Panc1 (cell line): ENCODE measurements at regions not wholly inside any gene's neighbourhood (a gene's known extent, or its start where the extent isn't known, plus 50 kb on each side); places are given as distances from the start of the nearest gene placed in this dataset.

Experiments used
- ATAC-seq: fragments of 200-7000 bp; cut with Tn5 transposase; 2 replicates; pipeline ENCODE4 v1.9.1; 2020; ENCODE audit warnings: mild to moderate bottlenecking, moderate library complexity
- BruUV-seq: library from RNA; stranded (reverse); fragments of 400-500 nt; replicated peaks from 2 replicates; lab custom pipeline; 2021; lab: Mats Ljungman, UMichigan
- CTCF ChIA-PET: fragments of 300-600 bp; sonication (Branson Sonifier 250); formaldehyde crosslinking; loops from one replicate; lab custom pipeline; 2022; ENCODE audit warnings: antibody characterized with exemption; lab: Charles Lee
- POLR2A ChIA-PET: fragments of 300-600 bp; sonication (Branson Sonifier 250); formaldehyde crosslinking; loops from one replicate; lab custom pipeline; 2022; ENCODE audit warnings: antibody characterized with exemption; lab: Charles Lee
- DNase-seq: peaks from one replicate; pipeline ENCODE4 v3.0.0-alpha.2; 2010; ENCODE audit warnings: low read depth, low spot score
- H3K27ac ChIP-seq: 2 replicates; pipeline ENCODE4 v1.5.1; 2011; ENCODE audit warnings: mild to moderate bottlenecking, low read length, inconsistent platforms
- H3K27me3 ChIP-seq: fragments of 200-500 bp; sonication (Bioruptor generic); 2 replicates; pipeline ENCODE4 v1.6.0; 2014; ENCODE audit warnings: low read length, inconsistent platforms; ENCODE audit not compliant: control insufficient read depth, insufficient read depth
- H3K36me3 ChIP-seq: fragments of 200-500 bp; sonication (Bioruptor generic); 2 replicates; pipeline ENCODE4 v1.5.1; 2014; ENCODE audit warnings: inconsistent platforms, mild to moderate bottlenecking, low read length, moderate library complexity; ENCODE audit not compliant: control insufficient read depth, insufficient read depth
- H3K4me1 ChIP-seq: 2 replicates; pipeline ENCODE4 v1.5.1; 2011; ENCODE audit warnings: inconsistent platforms, mild to moderate bottlenecking, low read length, moderate library complexity; ENCODE audit not compliant: control insufficient read depth, insufficient read depth
- H3K4me3 ChIP-seq, 2 experiments: 2 replicates each; pipeline ENCODE4 v1.5.1; 2011 to 2012; ENCODE audit warnings: low read depth in 2 of 2, low read length in 2 of 2, mild to moderate bottlenecking in 2 of 2, inconsistent platforms in 1 of 2, moderate library complexity in 1 of 2
- H3K9me3 ChIP-seq: fragments of 200-500 bp; sonication (Bioruptor generic); 2 replicates; pipeline ENCODE4 v1.5.1; 2014; ENCODE audit warnings: low read depth, mild to moderate bottlenecking, inconsistent platforms, low read length, moderate library complexity; ENCODE audit not compliant: control insufficient read depth, insufficient read depth
- CTCF ChIP-seq: fragments of 450-650 bp; IDR thresholded peaks from 2 replicates; pipeline ENCODE4 v1.5.1; 2017; ENCODE audit warnings: mild to moderate bottlenecking
- POLR2AphosphoS5 ChIP-seq: IDR thresholded peaks from 2 replicates; pipeline ENCODE4 v1.6.1; 2012; ENCODE audit warnings: mild to moderate bottlenecking, low read depth, low read length, moderate library complexity
- REST ChIP-seq, 2 experiments: IDR thresholded peaks; 2 replicates each; pipeline ENCODE4 v1.6.1; 2011 to 2012; ENCODE audit warnings: low read depth in 2 of 2, control low read depth in 1 of 2, low read length in 1 of 2, mild to moderate bottlenecking in 1 of 2, moderate library complexity in 1 of 2; ENCODE audit not compliant: insufficient read depth in 1 of 2
- SIN3A ChIP-seq: IDR thresholded peaks from 2 replicates; pipeline ENCODE4 v1.6.1; 2012; ENCODE audit warnings: low read depth, mild to moderate bottlenecking, low read length, moderate library complexity, borderline replicate concordance; ENCODE audit not compliant: insufficient read depth
- TCF7L2 ChIP-seq: IDR thresholded peaks from 2 replicates; pipeline ENCODE4 v1.6.1; 2011; ENCODE audit warnings: mild to moderate bottlenecking, low read depth, low read length, inconsistent platforms
- in situ Hi-C: cut with HindIII; loops from 2 replicates; pipeline ENCODE4 v1.10.0; 2016; ENCODE audit warnings: low sequenced_read_pairs, low pct_unique_long_range_greater_than_20kb
- intact Hi-C: fragments of 100-400 bp; cut with micrococcal nuclease; formaldehyde crosslinking; loops from one replicate; pipeline ENCODE4 v1.10.0; 2022; ENCODE audit not compliant: unreplicated experiment

- CTCF ChIA-PET: no interaction called here
- Histone ChIP-seq H3K9me3 (no peaks in the 10 kb centered on the region), H3K4me3 (no peak overlapping the region), H3K27ac (no peak overlapping the region), H3K36me3 (peaks cover 3% of the 10 kb centered on the region), H3K27me3 (no peaks in the 10 kb centered on the region), H3K4me1 (peaks cover 6% of the 10 kb centered on the region; the same call in 1 of the 2 replicates)
- intact Hi-C loops: no loop called here
- TF ChIP-seq POLR2AphosphoS5: no peak
- TF ChIP-seq TCF7L2: no peak
- TF ChIP-seq REST (IDR thresholded peaks at IDR 0.05; ENCODE audit: insufficient read depth in 1 of 2, low read depth in 2 of 2, low read length in 1 of 2): no peak
- no peak for TF ChIP-seq SIN3A
- no peak for TF ChIP-seq CTCF
- no TSS peak for BruUV-seq
- POLR2A ChIA-PET: interaction anchor here (0.5 kb wide), 1 partner anchor 463 kb away, joined by 5 read pairs; no protein-coding TSS in a partner anchor
- no peak for DNase-seq
- in situ Hi-C loops: no loop called here
- no peak for ATAC-seq
Observed at GRCh38 chr16:31704138-31704537, 169.5 kb upstream of the ZNF267 start.

- H3K9me3 ChIP-seq: no peaks in the 10 kb centered on the region
- in situ Hi-C loops: no loop called here
- POLR2A ChIA-PET: no interaction called here
- no peaks in the 10 kb centered on the region for H3K27me3 ChIP-seq
- intact Hi-C loops: no loop called here
- H3K4me3 ChIP-seq: no peak overlapping the region
- peaks cover 3% of the 10 kb centered on the region for H3K36me3 ChIP-seq
- DNase-seq (no peak), ATAC-seq (no peak)
- TF ChIP-seq CTCF: no peak
- no peak for TF ChIP-seq REST (IDR thresholded peaks at IDR 0.05; ENCODE audit: insufficient read depth in 1 of 2, low read depth in 2 of 2, low read length in 1 of 2)
- no peak for TF ChIP-seq TCF7L2
- TF ChIP-seq POLR2AphosphoS5: no peak
- TF ChIP-seq SIN3A: no peak
- H3K4me1 ChIP-seq: peaks cover 3% of the 10 kb centered on the region; the same call in 1 of the 2 replicates
- CTCF ChIA-PET: no interaction called here
- no peak overlapping the region for H3K27ac ChIP-seq
- no TSS peak for BruUV-seq
Observed at GRCh38 chr16:31705371-31705770, 168.2 kb upstream of the ZNF267 start.
